Activated gamma-delta T cell treated with anti-CD3 and anti-CD28 coated beads, Interleukin-2, amount 50 U/mL, for 16 hours (primary cell): ENCODE measurements at regions not wholly inside any gene's neighbourhood (a gene's known extent, or its start where the extent isn't known, plus 50 kb on each side); places are given as distances from the start of the nearest gene placed in this dataset.
"Not testable (repeated sequence)": the region's sequence is repeated elsewhere in the genome, so short reads cannot be mapped to it uniquely, and the experiment has no call there.

Source experiments
- DNase-seq: peaks from one replicate; pipeline ENCODE4 v3.0.0-alpha.2; 2020; ENCODE audit warnings: low read depth

- no peak for DNase-seq
Observed at GRCh38 chr13:58376349-58376748, 744.8 kb downstream of the PCDH17 start.

- no peak for DNase-seq
Observed at GRCh38 chr13:58376775-58377174, 745.2 kb downstream of the PCDH17 start.

GRCh38 chr13:58379221-58379620, 747.7 kb downstream of the PCDH17 start:
- DNase-seq = no peak

- not testable (repeated sequence) for DNase-seq
Observed at GRCh38 chr13:58385336-58385735, 753.8 kb downstream of the PCDH17 start.

GRCh38 chr13:58397596-58398387, 766.2 kb downstream of the PCDH17 start:
- no peak for DNase-seq

GRCh38 chr13:58399263-58399662, 767.7 kb downstream of the PCDH17 start:
- no peak for DNase-seq

- no peak for DNase-seq
Observed at GRCh38 chr13:58406545-58406944, 775.0 kb downstream of the PCDH17 start.

- DNase-seq = no peak
Observed at GRCh38 chr13:58429917-58430316, 798.4 kb downstream of the PCDH17 start.

GRCh38 chr13:58434943-58435342, 803.4 kb downstream of the PCDH17 start:
- DNase-seq = no peak

- DNase-seq = no peak
Observed at GRCh38 chr13:58437427-58437826, 805.9 kb downstream of the PCDH17 start.

- no peak for DNase-seq
Observed at GRCh38 chr13:58446979-58447378, 815.4 kb downstream of the PCDH17 start.

GRCh38 chr13:58452123-58452623, 820.6 kb downstream of the PCDH17 start:
- no peak for DNase-seq

- no peak for DNase-seq
Observed at GRCh38 chr13:58455094-58455493, 823.5 kb downstream of the PCDH17 start.

- DNase-seq = no peak
Observed at GRCh38 chr13:58461217-58461616, 829.7 kb downstream of the PCDH17 start.

GRCh38 chr13:58463841-58464240, 832.3 kb downstream of the PCDH17 start:
- DNase-seq = no peak

- DNase-seq = no peak
Observed at GRCh38 chr13:58467176-58467575, 835.6 kb downstream of the PCDH17 start.

- DNase-seq = no peak
Observed at GRCh38 chr13:58472483-58472882, 840.9 kb downstream of the PCDH17 start.

- DNase-seq = no peak
Observed at GRCh38 chr13:58474581-58474980, 843.0 kb downstream of the PCDH17 start.

GRCh38 chr13:58476206-58476918, 844.8 kb downstream of the PCDH17 start:
- DNase-seq = no peak

- no peak for DNase-seq
Observed at GRCh38 chr13:58478858-58479257, 847.3 kb downstream of the PCDH17 start.

- DNase-seq = no peak
Observed at GRCh38 chr13:58480061-58480460, 848.5 kb downstream of the PCDH17 start.

- DNase-seq = no peak
Observed at GRCh38 chr13:58488251-58488650, 856.7 kb downstream of the PCDH17 start.

GRCh38 chr13:58495668-58496067, 864.1 kb downstream of the PCDH17 start:
- DNase-seq = no peak
